AML-193 (cell line): ENCODE measurements at regions not wholly inside any gene's neighbourhood (a gene's known extent, or its start where the extent isn't known, plus 50 kb on each side); places are given as distances from the start of the nearest gene placed in this dataset.

Source experiments
- DNase-seq, 2 experiments: peaks; one replicate each; lab custom pipeline; 2025; lab: John Stamatoyannopoulos, UW

- no peak for DNase-seq
Measured at GRCh38 chr7:121450631-121451198, 54.6 kb upstream of the FAM3C start.

- DNase-seq: no peak
Measured at GRCh38 chr7:121449735-121450240, 53.7 kb upstream of the FAM3C start.

DNA sequence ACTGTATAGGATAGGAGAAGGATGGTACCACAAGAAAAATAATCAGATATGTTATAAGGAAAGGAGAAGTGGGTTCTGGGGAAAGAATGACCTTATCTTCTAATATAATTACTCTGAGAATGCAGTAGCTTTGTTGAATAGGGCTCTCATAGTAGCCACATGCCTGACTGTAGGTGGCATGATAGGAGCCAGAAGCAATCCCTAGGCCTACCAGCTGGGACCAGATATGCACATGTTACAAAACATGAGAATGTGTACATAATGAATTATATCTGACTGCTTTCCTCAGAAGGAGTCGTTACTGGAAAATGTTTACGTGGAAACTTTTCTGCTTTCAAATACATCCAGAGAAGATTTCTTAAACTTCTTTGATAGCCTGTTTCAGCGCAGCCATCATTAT is 53.2 kb upstream of the FAM3C start:
- no peak for DNase-seq

- DNase-seq: no peak
Measured at GRCh38 chr7:121448429-121448828, 52.3 kb upstream of the FAM3C start.

DNA sequence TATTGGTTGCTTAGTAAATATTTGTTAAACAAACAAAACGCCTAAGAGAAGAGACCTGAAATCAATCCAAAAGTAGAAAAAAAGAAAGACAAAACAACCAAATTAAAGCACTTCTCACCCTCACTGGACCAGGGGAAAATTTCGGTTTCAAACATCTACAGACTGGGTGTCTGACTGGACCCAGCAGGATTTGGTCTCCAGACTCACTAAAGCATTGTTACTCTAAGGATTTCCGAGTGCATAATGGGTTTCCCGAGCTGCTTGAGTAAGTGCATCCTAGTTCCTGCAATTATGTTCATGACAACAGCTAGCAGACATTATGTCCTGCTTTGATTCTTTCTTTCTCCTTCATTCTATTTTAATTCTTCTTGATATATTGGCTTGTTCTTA is 51.8 kb upstream of the FAM3C start:
- no peak for DNase-seq

DNA sequence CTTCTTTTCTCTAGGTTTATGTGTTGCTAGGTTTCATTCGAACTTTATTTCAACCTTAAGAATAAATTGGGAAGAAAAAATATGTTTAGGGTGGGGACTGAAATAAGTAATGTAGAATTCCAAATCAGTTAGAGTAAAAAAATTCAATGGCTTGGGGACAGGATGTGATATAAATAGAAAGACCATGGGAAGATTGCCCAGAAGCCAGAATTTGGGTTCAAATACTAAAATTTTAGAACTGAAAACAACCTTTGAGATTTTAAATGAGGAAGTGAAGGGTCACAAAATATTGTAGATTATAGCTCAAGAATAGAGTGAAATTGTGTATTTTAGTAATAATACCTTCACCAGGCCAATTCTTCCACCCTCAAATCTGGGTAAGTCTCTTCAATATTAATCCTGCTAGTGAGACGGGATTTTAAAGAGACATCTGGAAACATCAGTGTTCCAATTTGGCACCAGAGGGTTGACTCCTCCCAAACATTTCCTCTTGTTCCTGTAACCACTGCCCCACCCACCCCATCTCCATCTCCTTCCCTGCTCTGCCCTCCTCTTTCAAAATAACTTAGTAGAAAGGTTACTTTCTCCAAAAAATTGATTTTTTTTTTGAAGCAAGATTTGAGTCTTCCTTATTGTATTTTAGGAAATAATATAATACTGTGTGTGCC is 51.3 kb upstream of the FAM3C start:
- no peak for DNase-seq

DNA sequence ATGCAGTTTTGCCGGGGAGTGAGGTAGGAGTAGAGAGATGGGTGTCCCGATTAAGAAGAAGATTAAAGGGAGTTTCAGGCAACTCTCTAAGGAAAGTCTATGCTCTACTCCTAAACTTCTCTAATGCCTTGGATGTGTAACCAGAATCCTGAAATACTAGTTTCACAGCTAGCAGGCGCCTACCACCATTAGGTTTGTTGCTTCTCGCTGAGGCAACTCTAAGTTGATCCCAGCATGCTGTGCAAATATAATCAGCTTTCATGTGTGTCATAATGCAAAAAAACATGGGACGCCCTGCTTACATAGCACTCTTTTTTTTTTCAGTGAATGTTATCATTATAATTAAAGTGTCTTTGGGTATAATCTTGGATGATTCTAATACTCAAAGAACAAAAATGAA is 50.4 kb upstream of the FAM3C start:
- no peak for DNase-seq
